ENCODE measurements at regions not wholly inside any gene's neighbourhood (a gene's known extent, or its start where the extent isn't known, plus 50 kb on each side); places are given as distances from the start of the nearest gene placed in this dataset.

DNA sequence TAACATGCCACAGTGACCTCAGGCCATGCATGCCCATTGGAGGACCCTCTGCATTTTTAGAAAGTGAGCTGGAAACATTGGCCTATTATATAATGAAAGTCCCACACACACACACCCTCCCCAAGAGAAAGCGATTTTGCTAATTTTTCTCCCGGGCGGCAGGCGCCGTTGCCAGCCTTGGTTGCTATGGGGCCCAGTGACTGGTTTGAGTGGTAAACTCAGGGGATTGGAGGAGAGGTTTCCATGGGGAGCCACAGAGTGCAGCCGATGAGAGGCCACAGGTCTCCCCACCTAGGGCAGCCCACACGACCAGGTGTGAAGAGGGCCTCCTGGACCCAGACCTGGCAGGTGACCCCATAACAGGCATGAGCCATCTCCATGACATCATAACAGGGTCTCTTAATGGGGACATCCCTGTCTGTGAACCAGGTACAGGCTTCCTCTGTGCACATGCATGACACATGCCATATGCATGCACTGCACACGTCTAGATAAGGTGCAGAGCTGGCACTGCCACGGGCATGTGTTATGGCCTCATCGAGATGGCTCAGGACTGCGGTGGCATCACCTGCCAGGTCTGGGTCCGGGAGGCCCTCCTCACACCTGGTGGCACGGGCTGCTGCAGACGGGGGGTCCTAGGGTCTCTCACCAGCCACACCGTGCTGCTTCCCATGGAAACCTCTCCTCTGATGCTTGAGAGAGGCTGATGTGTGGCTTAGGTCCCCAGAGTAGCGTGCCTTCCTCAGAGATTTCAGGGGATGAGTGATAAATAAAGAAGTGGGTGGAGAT lies 144.1 kb downstream of the RBFOX3 start:
- CTCF ChIA-PET = no interaction called here

DNA sequence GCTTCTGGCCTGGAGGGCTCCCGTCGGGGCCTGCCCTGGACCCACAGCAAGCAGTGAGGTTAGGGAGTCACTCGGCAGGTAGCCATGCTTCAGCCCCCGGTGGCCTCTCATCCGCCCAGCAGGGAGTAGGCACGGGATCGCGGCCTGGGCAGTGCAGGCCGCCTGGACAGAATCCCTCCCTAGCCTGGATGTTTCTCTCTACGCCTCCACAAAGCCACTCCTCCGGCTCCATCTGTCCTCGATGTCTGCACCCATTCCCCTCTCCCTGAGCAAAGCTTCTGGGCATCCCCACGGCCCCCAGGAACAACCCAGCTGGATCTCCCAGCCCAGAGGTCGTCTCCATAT lies 145.2 kb downstream of the RBFOX3 start:
- H3K36me3 Mint-ChIP-seq (ENCODE audit: insufficient read depth, unreplicated experiment) = no peaks in the 10 kb centered on the region
- POLR2A ChIA-PET = no interaction called here
- no TSS peak for BruUV-seq (replicated peaks)

More for the DNA sequence above, 144.1 kb downstream of the RBFOX3 start:
- no TSS peak for BruUV-seq (replicated peaks)
- Mint-ChIP-seq H3K9me3 (ENCODE audit: unreplicated experiment) (no peaks in the 10 kb centered on the region), H3K4me1 (ENCODE audit: low read depth, unreplicated experiment) (no peaks in the 10 kb centered on the region), H3K27me3 (ENCODE audit: insufficient read depth, unreplicated experiment) (peaks cover 8% of the 10 kb centered on the region), H3K27ac (ENCODE audit: unreplicated experiment) (no peak overlapping the region), H3K4me3 (ENCODE audit: unreplicated experiment) (no peak overlapping the region), H3K36me3 (ENCODE audit: insufficient read depth, unreplicated experiment) (no peaks in the 10 kb centered on the region)
- Histone ChIP-seq H3K36me3 (ENCODE audit: control insufficient read depth, insufficient read depth, low read length) (no peaks in the 10 kb centered on the region), H3K9me3 (no peaks in the 10 kb centered on the region), H3K27me3 (replicated peaks; ENCODE audit: control insufficient read depth, insufficient read depth, low read length) (no peaks in the 10 kb centered on the region; the same call in 1 of the 2 replicates), H3K4me1 (no peaks in the 10 kb centered on the region), H3K4me3 (ENCODE audit: low read depth, low read length) (no peak overlapping the region)
- no peak for DNase-seq
- intact Hi-C loops (cut with micrococcal nuclease; ENCODE audit: unreplicated experiment) = no loop called here
- POLR2A ChIA-PET = no interaction called here
- TF ChIP-seq, protein P1, sequence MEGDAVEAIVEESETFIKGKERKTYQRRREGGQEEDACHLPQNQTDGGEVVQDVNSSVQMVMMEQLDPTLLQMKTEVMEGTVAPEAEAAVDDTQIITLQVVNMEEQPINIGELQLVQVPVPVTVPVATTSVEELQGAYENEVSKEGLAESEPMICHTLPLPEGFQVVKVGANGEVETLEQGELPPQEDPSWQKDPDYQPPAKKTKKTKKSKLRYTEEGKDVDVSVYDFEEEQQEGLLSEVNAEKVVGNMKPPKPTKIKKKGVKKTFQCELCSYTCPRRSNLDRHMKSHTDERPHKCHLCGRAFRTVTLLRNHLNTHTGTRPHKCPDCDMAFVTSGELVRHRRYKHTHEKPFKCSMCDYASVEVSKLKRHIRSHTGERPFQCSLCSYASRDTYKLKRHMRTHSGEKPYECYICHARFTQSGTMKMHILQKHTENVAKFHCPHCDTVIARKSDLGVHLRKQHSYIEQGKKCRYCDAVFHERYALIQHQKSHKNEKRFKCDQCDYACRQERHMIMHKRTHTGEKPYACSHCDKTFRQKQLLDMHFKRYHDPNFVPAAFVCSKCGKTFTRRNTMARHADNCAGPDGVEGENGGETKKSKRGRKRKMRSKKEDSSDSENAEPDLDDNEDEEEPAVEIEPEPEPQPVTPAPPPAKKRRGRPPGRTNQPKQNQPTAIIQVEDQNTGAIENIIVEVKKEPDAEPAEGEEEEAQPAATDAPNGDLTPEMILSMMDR (IDR thresholded peaks at IDR 0.05; ENCODE audit: insufficient read depth in 1 of 2, low read depth in 1 of 2, low read length in 1 of 2, severe bottlenecking in 1 of 2, unreplicated experiment in 1 of 2) = no peak

DNA sequence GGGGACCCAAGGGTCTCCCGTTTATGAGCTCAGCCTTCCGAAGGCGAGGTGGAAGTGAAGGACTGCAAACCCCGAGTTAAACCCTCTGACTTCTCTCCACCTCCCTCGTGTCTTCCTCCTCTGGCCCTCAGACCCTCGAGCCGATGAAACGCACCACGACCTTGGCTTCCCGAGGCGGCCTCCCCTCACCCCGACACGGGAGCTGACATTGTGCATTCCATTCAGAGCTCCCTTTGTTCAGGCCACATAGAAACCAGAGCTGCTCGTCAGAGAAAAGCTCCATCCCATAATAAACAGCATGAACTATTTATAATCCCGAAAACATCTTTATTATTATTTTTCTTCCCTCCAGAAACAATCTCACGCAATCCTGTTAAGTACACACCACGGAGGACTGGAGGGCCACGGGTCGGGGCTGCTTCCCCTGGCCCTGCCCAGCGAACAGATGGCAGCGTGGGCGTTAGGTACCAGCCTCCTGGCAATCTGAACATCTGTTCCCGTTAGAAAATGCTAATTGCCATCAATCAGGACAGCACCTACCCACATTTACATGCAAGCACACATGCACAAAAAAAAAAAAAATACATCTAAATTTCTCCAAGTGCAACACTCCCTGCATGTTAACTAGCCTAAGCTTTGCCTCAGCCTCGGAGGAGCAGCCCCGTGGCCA lies 145.7 kb downstream of the RBFOX3 start:
- H3K27me3 ChIP-seq (replicated peaks; ENCODE audit: control insufficient read depth, insufficient read depth, low read length) = no peaks in the 10 kb centered on the region; the same call in 1 of the 2 replicates
- ChIA-PET POLR2A (interaction anchor here (0.6 kb wide), 1 partner anchor 138 kb away, joined by 4 read pairs; no protein-coding TSS in a partner anchor), CTCF (no interaction called here)
- intact Hi-C loops (cut with micrococcal nuclease; ENCODE audit: unreplicated experiment) = no loop called here
- BruUV-seq (replicated peaks) = no TSS peak
- no peak overlapping the region for H3K4me3 ChIP-seq (ENCODE audit: low read depth, low read length)
- Mint-ChIP-seq H3K36me3 (ENCODE audit: insufficient read depth, unreplicated experiment) (no peaks in the 10 kb centered on the region), H3K4me1 (ENCODE audit: low read depth, unreplicated experiment) (no peaks in the 10 kb centered on the region), H3K27ac (ENCODE audit: unreplicated experiment) (no peak overlapping the region), H3K4me3 (ENCODE audit: unreplicated experiment) (no peak overlapping the region), H3K27me3 (ENCODE audit: insufficient read depth, unreplicated experiment) (peaks cover 12% of the 10 kb centered on the region), H3K9me3 (ENCODE audit: unreplicated experiment) (no peaks in the 10 kb centered on the region)
- no peaks in the 10 kb centered on the region for H3K4me1 ChIP-seq
- DNase-seq = no peak
- no peaks in the 10 kb centered on the region for H3K36me3 ChIP-seq (ENCODE audit: control insufficient read depth, insufficient read depth, low read length)
- H3K9me3 ChIP-seq = no peaks in the 10 kb centered on the region
- TF ChIP-seq, protein P1 (IDR thresholded peaks at IDR 0.05; ENCODE audit: insufficient read depth in 1 of 2, low read depth in 1 of 2, low read length in 1 of 2, severe bottlenecking in 1 of 2, unreplicated experiment in 1 of 2) = no peak

More for the DNA sequence above, 145.2 kb downstream of the RBFOX3 start:
- H3K9me3 Mint-ChIP-seq (ENCODE audit: unreplicated experiment) = no peaks in the 10 kb centered on the region
- no peak overlapping the region for H3K27ac Mint-ChIP-seq (ENCODE audit: unreplicated experiment)
- Histone ChIP-seq H3K4me1 (no peaks in the 10 kb centered on the region), H3K27me3 (replicated peaks; ENCODE audit: control insufficient read depth, insufficient read depth, low read length) (no peaks in the 10 kb centered on the region; the same call in 1 of the 2 replicates), H3K4me3 (ENCODE audit: low read depth, low read length) (no peak overlapping the region), H3K36me3 (ENCODE audit: control insufficient read depth, insufficient read depth, low read length) (no peaks in the 10 kb centered on the region), H3K9me3 (no peaks in the 10 kb centered on the region)
- TF ChIP-seq, protein P1 (IDR thresholded peaks at IDR 0.05; ENCODE audit: insufficient read depth in 1 of 2, low read depth in 1 of 2, low read length in 1 of 2, severe bottlenecking in 1 of 2, unreplicated experiment in 1 of 2) = no peak
- no peak for DNase-seq
- intact Hi-C loops (cut with micrococcal nuclease; ENCODE audit: unreplicated experiment) = no loop called here
- no peaks in the 10 kb centered on the region for H3K4me1 Mint-ChIP-seq (ENCODE audit: low read depth, unreplicated experiment)
- H3K27me3 Mint-ChIP-seq (ENCODE audit: insufficient read depth, unreplicated experiment) = peaks cover 12% of the 10 kb centered on the region
- no peak overlapping the region for H3K4me3 Mint-ChIP-seq (ENCODE audit: unreplicated experiment)
- CTCF ChIA-PET = no interaction called here

All from Caco-2 (cell line).